Stomach (tissue), 4 donors: ENCODE measurements at regions not wholly inside any gene's neighbourhood (a gene's known extent, or its start where the extent isn't known, plus 50 kb on each side); places are given as distances from the start of the nearest gene placed in this dataset.

Experiments
- EP300 ChIP-seq: sonication (generic); formaldehyde crosslinking; IDR thresholded peaks from one replicate; pipeline ENCODE4 v1.6.1; 2017; ENCODE audit warnings: antibody characterized with exemption
- POLR2AphosphoS5 ChIP-seq, 3 donors: sonication (generic); formaldehyde crosslinking; IDR thresholded peaks; one replicate each; pipeline ENCODE4 v1.6.1; 2016; ENCODE audit warnings: antibody characterized with exemption in 3 of 3
- TF ChIP-seq, protein P1 (sequence below), 7 experiments: fragments of 450-650 bp in 4 of 7; fragments of 200-600 bp in 3 of 7; sonication (generic) in 3 of 7; IDR thresholded peaks; one replicate each; pipeline ENCODE4 v1.5.1; 2016 to 2019; ENCODE audit warnings: antibody characterized with exemption in 7 of 7, control low read depth in 2 of 7, mild to moderate bottlenecking in 1 of 7

DNA sequence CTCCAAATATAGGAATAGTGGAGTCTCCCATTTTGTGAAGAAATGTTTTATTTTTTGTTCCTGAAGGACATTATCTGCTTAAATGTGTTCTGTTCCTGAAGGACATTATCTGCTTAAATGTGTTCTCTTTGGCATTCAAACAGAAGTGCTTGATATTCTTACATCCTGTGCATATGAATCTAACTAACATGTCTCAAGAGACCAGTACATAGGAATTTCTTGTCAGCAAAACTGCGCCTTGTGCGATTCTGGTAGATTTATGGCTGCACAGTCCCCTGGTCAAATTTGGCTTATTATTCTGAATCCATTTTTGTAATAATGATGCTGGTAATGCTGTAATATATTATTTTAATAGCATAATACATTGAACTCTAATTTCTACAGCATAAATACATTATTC lies 722.4 kb downstream of the NOVA1 start:
- TF ChIP-seq POLR2AphosphoS5 (IDR thresholded peaks at IDR 0.05), result no peak
- TF ChIP-seq, protein P1, sequence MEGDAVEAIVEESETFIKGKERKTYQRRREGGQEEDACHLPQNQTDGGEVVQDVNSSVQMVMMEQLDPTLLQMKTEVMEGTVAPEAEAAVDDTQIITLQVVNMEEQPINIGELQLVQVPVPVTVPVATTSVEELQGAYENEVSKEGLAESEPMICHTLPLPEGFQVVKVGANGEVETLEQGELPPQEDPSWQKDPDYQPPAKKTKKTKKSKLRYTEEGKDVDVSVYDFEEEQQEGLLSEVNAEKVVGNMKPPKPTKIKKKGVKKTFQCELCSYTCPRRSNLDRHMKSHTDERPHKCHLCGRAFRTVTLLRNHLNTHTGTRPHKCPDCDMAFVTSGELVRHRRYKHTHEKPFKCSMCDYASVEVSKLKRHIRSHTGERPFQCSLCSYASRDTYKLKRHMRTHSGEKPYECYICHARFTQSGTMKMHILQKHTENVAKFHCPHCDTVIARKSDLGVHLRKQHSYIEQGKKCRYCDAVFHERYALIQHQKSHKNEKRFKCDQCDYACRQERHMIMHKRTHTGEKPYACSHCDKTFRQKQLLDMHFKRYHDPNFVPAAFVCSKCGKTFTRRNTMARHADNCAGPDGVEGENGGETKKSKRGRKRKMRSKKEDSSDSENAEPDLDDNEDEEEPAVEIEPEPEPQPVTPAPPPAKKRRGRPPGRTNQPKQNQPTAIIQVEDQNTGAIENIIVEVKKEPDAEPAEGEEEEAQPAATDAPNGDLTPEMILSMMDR (IDR thresholded peaks at IDR 0.05), result no peak
- TF ChIP-seq EP300, result no peak
